ENCODE measurements at regions not wholly inside any gene's neighbourhood (a gene's known extent, or its start where the extent isn't known, plus 50 kb on each side); places are given as distances from the start of the nearest gene placed in this dataset.
"Not testable (repeated sequence)": the region's sequence is repeated elsewhere in the genome, so short reads cannot be mapped to it uniquely, and the experiment has no call there.

GRCh38 chr19:28128341-28128740 lies 1084.6 kb downstream of the UQCRFS1 start:
- no peak for DNase-seq
- ATAC-seq, result no peak
- H3K4me3 ChIP-seq, result no peak overlapping the region
- H3K4me1 ChIP-seq, result peaks cover 0 to 8% (median 0%) of the 10 kb centered on the region in 12 donors
- H3K27ac ChIP-seq, result no peak overlapping the region
- H3K9me3 ChIP-seq, result no peaks in the 10 kb centered on the region
- WGBS, 4 donors, result 79 to 94% (median 89%) methylated on average over 4 of the region's 4 CpGs
- TF ChIP-seq CTCF (IDR thresholded peaks at IDR 0.05), result no peak
- H3K36me3 ChIP-seq, result no peaks in the 10 kb centered on the region
- intact Hi-C loops (cut with DNase I), result no loop called here
- no peaks in the 10 kb centered on the region for H3K27me3 ChIP-seq

GRCh38 chr19:28126135-28126898 lies 1086.6 kb downstream of the UQCRFS1 start:
- no peak overlapping the region for H3K4me3 ChIP-seq
- H3K36me3 ChIP-seq, result no peaks in the 10 kb centered on the region
- no peak for DNase-seq
- H3K9me3 ChIP-seq, result no peaks in the 10 kb centered on the region
- intact Hi-C loops (cut with DNase I), result no loop called here
- 57 to 64% (median 62%) methylated on average over 2 of the region's 2 CpGs for WGBS, 4 donors
- peak overlapping the region in 4 of 12 donors; percentile 7 to 39 (median 20) for H3K27ac ChIP-seq
- ATAC-seq, result peak in 1 of 4 donors; percentile 83
- no peak for TF ChIP-seq POLR2A (IDR thresholded peaks at IDR 0.05)
- TF ChIP-seq CTCF (IDR thresholded peaks at IDR 0.05), result no peak
- peaks cover 0 to 8% (median 0%) of the 10 kb centered on the region in 12 donors for H3K4me1 ChIP-seq
- H3K27me3 ChIP-seq, result no peaks in the 10 kb centered on the region

DNA sequence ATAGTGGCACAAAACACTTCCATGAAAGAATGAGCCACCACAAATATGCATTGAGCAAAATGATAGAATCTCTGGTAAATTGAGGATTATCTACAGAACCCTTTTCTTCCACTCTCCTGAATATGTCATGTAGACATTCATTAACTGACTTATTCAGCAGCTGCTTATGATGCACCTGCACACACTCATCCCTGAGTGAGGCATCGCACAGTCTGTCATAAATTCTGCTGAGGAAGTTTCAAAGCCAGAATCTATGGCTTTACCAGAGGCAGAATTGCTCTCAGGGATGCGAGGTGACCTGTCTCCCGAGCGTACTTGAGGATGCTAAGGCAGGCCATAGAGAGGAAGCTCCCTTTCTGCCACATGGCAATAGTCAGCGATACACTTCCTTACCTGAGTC lies 1090.2 kb downstream of the UQCRFS1 start:
- ATAC-seq, result no peak
- no peak overlapping the region for H3K4me3 ChIP-seq
- TF ChIP-seq CTCF (IDR thresholded peaks at IDR 0.05) (no peak), POLR2A (IDR thresholded peaks at IDR 0.05) (no peak)
- intact Hi-C loops (cut with DNase I), result no loop called here
- H3K4me1 ChIP-seq, result peaks cover 0 to 10% (median 0%) of the 10 kb centered on the region in 12 donors
- H3K27ac ChIP-seq, result no peak overlapping the region
- no peaks in the 10 kb centered on the region for H3K9me3 ChIP-seq
- 84 to 88% (median 86%) methylated on average over 5 of the region's 5 CpGs for WGBS, 4 donors
- DNase-seq, result no peak
- no peaks in the 10 kb centered on the region for H3K27me3 ChIP-seq
- H3K36me3 ChIP-seq, result no peaks in the 10 kb centered on the region

GRCh38 chr19:28118235-28118634 lies 1094.7 kb downstream of the UQCRFS1 start:
- TF ChIP-seq POLR2A (IDR thresholded peaks at IDR 0.05), result no peak
- ATAC-seq (peak in 1 of 4 donors; percentile 68), DNase-seq (no peak)
- 51 to 57% (median 54%) methylated on average over 5 of the region's 5 CpGs for WGBS, 4 donors
- Histone ChIP-seq H3K36me3 (no peaks in the 10 kb centered on the region), H3K4me1 (peaks cover 0 to 7% (median 0%) of the 10 kb centered on the region in 12 donors), H3K27me3 (no peaks in the 10 kb centered on the region), H3K4me3 (no peak overlapping the region), H3K27ac (no peak overlapping the region), H3K9me3 (no peaks in the 10 kb centered on the region)
- intact Hi-C loops (cut with DNase I), result no loop called here

DNA sequence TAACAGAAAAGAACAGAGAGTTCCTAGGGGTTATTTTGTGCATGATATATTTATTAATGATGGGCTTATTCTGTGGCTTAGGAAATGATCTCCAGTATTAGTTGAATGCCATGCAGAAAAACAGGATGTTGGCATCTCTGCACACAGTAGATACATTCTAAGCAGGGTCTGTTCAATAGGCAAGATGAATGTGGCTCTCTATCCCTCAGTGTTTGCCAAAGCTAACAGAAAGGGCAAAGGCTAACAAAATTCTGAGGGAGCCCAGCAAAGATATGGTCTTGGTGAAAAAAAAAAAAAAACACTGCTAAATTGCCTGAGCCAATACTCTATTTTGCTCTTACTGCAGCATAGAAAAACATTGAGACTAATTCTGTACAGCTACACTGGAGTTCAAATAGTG lies 1095.8 kb downstream of the UQCRFS1 start:
- ATAC-seq (no peak), DNase-seq (no peak)
- H3K4me1 ChIP-seq, result peaks cover 0 to 7% (median 0%) of the 10 kb centered on the region in 12 donors
- intact Hi-C loops (cut with DNase I), result no loop called here
- no peak for TF ChIP-seq POLR2A (IDR thresholded peaks at IDR 0.05)
- TF ChIP-seq CTCF (IDR thresholded peaks at IDR 0.05), result no peak
- peaks cover 0 to 2% (median 0%) of the 10 kb centered on the region in 12 donors for H3K9me3 ChIP-seq
- no peaks in the 10 kb centered on the region for H3K27me3 ChIP-seq
- H3K27ac ChIP-seq, result no peak overlapping the region
- no peaks in the 10 kb centered on the region for H3K36me3 ChIP-seq
- no peak overlapping the region for H3K4me3 ChIP-seq

DNA sequence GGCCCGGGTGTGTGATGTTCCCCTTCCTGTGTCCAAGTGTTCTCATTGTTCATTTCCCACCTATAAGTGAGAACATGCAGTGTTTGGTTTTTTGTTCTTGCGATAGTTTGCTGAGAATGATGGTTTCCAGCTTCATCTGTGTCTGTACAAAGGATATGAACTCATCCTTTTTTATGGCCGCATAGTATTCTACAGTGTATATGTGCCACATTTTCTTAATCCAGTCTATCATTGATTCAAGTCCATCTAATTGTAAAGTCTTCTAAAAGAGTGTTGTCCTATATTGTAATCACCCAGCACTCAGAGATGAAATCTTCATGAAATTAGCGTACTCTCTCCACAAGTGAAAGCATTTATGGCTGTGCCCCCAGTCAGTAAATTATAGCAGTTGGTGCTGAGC lies 1096.6 kb downstream of the UQCRFS1 start:
- WGBS, 4 donors, result 89 to 94% (median 91%) methylated on average over 4 of the region's 4 CpGs
- ATAC-seq; H3K27me3 ChIP-seq; H3K4me3 ChIP-seq; H3K4me1 ChIP-seq; H3K27ac ChIP-seq; intact Hi-C loops (cut with DNase I); H3K9me3 ChIP-seq; H3K36me3 ChIP-seq; DNase-seq: not testable (repeated sequence)

Data from heart left ventricle (tissue), 16 donors.